ENCODE measurements at regions not wholly inside any gene's neighbourhood (a gene's known extent, or its start where the extent isn't known, plus 50 kb on each side); places are given as distances from the start of the nearest gene placed in this dataset.

GRCh38 chr12:98439471-98439951, 75.9 kb upstream of the TMPO start:
- no peak for TF ChIP-seq CTCF (IDR thresholded peaks at IDR 0.05)
- no peak for TF ChIP-seq EZH2phosphoT487 (IDR thresholded peaks at IDR 0.05)
